ENCODE measurements at regions not wholly inside any gene's neighbourhood (a gene's known extent, or its start where the extent isn't known, plus 50 kb on each side); places are given as distances from the start of the nearest gene placed in this dataset.

DNA sequence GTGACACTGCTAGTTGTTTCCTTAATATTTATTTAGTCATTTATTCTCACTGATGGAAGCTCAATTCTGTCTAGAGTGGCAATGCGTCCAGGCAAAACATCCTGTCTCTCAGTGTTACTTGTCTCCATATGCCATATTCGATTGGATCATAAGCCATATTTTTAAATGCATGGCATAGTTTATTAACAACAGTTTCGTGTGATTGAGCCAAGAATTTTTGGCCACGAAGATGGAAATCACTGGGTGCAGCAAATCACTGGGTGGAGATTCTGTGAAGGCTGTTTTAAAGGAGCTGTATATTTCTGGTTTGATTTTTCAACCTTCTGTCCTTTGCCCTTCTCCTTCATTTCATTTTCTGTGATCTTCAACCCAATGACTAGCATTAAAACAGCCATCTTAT is 205.2 kb downstream of the JRKL start:
- TF ChIP-seq CTCF (IDR thresholded peaks at IDR 0.05; ENCODE audit: unreplicated experiment), result no peak
- H3K36me3 Mint-ChIP-seq (ENCODE audit: insufficient read depth), result no peaks in the 10 kb centered on the region
- H3K27me3 Mint-ChIP-seq, result no peaks in the 10 kb centered on the region
- H3K4me1 Mint-ChIP-seq (ENCODE audit: low read depth), result peaks cover 5% of the 10 kb centered on the region
- H3K4me3 Mint-ChIP-seq (ENCODE audit: low read depth), result no peak overlapping the region
- no peaks in the 10 kb centered on the region for H3K9me3 Mint-ChIP-seq (ENCODE audit: low read depth)
- no peak overlapping the region for H3K27ac Mint-ChIP-seq
- DNase-seq (ENCODE audit: low spot score, unreplicated experiment), result no peak

DNA sequence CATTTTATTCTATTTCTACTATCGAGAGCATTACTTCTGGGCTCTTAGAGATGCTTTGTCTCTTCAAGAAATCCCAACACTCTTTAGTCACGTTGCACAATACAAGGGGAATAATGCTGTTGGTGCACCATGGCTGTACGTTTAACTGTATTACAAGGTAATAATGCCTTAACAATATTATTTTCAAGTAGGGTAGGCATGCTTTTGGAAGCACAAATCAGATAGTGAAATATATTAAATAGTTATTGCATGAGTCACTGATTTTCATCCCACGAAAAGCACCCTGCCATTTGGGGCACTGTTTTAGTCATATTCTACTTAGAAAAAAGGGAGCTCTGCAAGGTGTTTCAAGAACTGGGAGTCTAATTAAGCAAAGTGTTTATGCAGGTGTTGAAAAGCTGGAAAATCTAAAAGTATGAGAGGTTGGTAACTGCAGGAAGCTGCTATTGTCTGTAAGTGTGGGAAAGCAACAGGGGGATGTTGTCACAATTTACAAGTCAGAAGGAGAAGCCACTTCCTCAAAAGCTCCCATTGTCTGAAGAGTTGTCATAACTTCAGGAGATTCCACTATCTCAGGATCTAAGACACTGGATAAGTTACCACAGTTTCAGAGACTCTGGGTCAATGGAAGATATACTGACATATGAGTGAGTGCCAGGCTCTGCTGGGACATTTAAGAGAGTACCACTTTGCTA is 218.2 kb downstream of the JRKL start:
- TF ChIP-seq CTCF (IDR thresholded peaks at IDR 0.05; ENCODE audit: unreplicated experiment), result no peak
- no peaks in the 10 kb centered on the region for H3K27me3 Mint-ChIP-seq
- peaks cover 4% of the 10 kb centered on the region for H3K9me3 Mint-ChIP-seq (ENCODE audit: low read depth)
- H3K27ac Mint-ChIP-seq, result no peak overlapping the region
- no peak overlapping the region for H3K4me3 Mint-ChIP-seq (ENCODE audit: low read depth)
- no peak for DNase-seq (ENCODE audit: low spot score, unreplicated experiment)
- no peaks in the 10 kb centered on the region for H3K4me1 Mint-ChIP-seq (ENCODE audit: low read depth)
- H3K36me3 Mint-ChIP-seq (ENCODE audit: insufficient read depth), result no peaks in the 10 kb centered on the region

GRCh38 chr11:96614101-96614500 is 224.3 kb downstream of the JRKL start:
- Mint-ChIP-seq H3K36me3 (ENCODE audit: insufficient read depth) (no peaks in the 10 kb centered on the region), H3K9me3 (ENCODE audit: low read depth) (peaks cover 8% of the 10 kb centered on the region), H3K4me3 (ENCODE audit: low read depth) (no peak overlapping the region), H3K4me1 (ENCODE audit: low read depth) (peaks cover 12% of the 10 kb centered on the region), H3K27me3 (no peaks in the 10 kb centered on the region), H3K27ac (no peak overlapping the region)
- no peak for TF ChIP-seq CTCF (IDR thresholded peaks at IDR 0.05; ENCODE audit: unreplicated experiment)
- no peak for DNase-seq (ENCODE audit: low spot score, unreplicated experiment)

- peaks cover 8% of the 10 kb centered on the region for H3K9me3 Mint-ChIP-seq (ENCODE audit: low read depth)
- DNase-seq (ENCODE audit: low spot score, unreplicated experiment), result no peak
- peaks cover 12% of the 10 kb centered on the region for H3K4me1 Mint-ChIP-seq (ENCODE audit: low read depth)
- H3K4me3 Mint-ChIP-seq (ENCODE audit: low read depth), result no peak overlapping the region
- no peaks in the 10 kb centered on the region for H3K27me3 Mint-ChIP-seq
- no peak overlapping the region for H3K27ac Mint-ChIP-seq
- TF ChIP-seq CTCF (IDR thresholded peaks at IDR 0.05; ENCODE audit: unreplicated experiment), result no peak
- no peaks in the 10 kb centered on the region for H3K36me3 Mint-ChIP-seq (ENCODE audit: insufficient read depth)
Measured at GRCh38 chr11:96614846-96615245, 225.0 kb downstream of the JRKL start.

DNA sequence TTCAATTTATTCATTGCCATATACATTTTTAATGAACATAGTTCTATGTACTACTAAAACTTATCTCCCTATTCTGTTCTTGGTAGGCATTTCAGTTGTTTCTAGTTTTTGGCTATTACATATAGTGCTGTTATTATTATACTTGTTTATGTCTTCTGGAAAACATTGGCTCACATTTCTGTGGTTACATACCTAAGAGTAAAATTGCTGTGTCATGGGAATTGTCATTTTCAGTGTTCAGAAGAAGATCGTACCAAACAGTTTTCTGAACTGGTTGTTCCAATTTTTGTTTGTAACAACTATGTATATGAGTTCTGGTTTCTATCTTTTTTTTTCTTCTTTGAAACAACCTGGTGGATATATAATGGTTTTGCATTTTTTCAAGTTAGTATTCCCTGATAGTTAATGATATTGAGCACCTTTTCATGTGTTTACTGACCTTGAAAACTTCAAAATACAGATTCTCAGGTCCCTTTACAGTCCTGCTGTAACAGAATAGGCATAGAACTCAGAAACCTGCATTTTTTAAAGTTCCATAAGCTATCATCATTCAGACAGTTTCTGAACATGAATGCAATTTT is 230.7 kb downstream of the JRKL start:
- H3K9me3 Mint-ChIP-seq (ENCODE audit: low read depth), result peaks cover 4% of the 10 kb centered on the region

More for the DNA sequence above, 230.7 kb downstream of the JRKL start:
- Mint-ChIP-seq H3K27me3 (no peaks in the 10 kb centered on the region), H3K27ac (no peak overlapping the region), H3K4me1 (ENCODE audit: low read depth) (peaks cover 12% of the 10 kb centered on the region), H3K36me3 (ENCODE audit: insufficient read depth) (no peaks in the 10 kb centered on the region), H3K4me3 (ENCODE audit: low read depth) (no peak overlapping the region)
- no peak for TF ChIP-seq CTCF (IDR thresholded peaks at IDR 0.05; ENCODE audit: unreplicated experiment)
- DNase-seq (ENCODE audit: low spot score, unreplicated experiment), result no peak

Data from progenitor cell of endocrine pancreas (in vitro differentiated cells).